ENCODE measurements at regions not wholly inside any gene's neighbourhood (a gene's known extent, or its start where the extent isn't known, plus 50 kb on each side); places are given as distances from the start of the nearest gene placed in this dataset.
"Not testable (repeated sequence)": the region's sequence is repeated elsewhere in the genome, so short reads cannot be mapped to it uniquely, and the experiment has no call there.

DNA sequence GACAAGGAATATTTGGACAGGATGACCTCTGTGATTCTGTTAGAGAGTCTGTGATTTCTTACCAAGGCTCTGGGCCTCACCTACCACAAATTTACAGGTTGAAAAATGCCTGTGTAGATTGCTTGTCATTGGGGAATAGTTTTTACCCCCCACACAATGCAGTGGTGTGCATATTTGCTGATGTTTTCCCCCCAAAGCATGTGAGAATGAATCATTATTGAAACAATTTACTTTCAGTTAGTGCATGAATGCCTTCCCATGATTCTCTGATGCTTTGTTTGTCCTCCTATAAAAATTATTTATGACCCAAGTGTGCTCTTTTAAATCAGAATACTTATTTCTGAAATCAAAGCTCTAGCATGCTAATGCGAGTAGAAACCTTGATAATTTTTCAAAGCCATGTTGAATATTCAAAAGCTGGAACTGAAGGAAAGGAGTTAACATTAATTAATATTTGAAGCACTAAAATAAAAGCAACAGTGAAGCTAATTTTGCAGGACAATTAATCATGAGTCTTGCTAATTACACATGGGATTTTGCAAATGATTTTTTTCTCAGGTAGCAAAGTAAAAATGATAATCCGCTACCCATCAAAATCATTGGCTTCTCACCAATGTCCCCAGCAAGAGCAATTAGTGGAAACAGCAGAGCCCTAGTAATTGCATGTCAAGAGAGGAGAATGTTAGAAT, 361.2 kb upstream of the HNRNPA3 start:
- DNase-seq (ENCODE audit: low spot score): peak; percentile 8

DNA sequence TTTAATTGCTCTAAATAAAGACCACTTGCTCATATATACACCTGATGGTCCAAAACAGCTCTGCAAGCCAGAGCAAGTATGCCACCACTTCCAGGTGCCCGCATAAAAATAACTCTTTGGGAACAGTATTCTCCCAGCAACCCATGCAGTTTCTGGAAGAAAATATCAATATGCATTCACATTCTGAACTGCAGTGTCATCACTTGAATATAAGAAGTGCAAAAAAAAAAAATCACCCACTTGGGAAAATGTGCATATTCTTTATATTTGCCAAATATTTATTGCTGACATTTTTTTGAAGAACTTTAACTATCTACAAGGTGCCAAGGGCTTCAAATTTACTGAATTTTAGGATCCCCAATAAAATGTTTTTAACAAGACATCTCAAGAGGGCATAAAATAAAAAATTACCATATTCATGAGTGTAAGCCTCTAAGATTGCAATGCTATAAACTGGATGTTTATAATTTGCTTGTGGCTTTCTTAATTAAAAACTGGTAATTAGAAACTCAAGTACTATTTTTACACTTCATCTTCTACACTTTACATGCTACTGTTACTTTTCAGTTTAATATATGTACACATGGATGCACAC, 360.6 kb upstream of the HNRNPA3 start:
- DNase-seq (ENCODE audit: low spot score): no peak

GRCh38 chr2:176852667-176853066, 359.9 kb upstream of the HNRNPA3 start:
- DNase-seq (ENCODE audit: low spot score): no peak

DNA sequence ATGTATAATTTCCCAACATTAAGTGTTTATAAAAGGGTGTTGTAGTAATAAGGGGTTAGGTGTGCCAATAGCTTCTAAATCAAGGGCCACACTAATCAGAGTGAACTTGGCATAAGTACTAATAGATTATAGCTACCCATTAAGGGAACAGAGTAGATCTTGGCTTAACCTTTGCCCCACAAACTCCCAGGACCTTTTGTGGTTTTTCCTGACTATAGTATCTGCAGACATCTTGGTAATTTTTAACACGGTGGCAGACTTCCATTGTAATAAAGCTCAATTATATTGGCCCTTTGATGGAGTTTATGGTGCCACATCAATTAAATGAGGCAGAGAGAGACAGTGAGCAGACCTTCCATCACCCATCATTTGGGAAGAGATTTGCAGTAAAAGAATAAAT, 358.5 kb upstream of the HNRNPA3 start:
- no peak for DNase-seq (ENCODE audit: low spot score)

DNA sequence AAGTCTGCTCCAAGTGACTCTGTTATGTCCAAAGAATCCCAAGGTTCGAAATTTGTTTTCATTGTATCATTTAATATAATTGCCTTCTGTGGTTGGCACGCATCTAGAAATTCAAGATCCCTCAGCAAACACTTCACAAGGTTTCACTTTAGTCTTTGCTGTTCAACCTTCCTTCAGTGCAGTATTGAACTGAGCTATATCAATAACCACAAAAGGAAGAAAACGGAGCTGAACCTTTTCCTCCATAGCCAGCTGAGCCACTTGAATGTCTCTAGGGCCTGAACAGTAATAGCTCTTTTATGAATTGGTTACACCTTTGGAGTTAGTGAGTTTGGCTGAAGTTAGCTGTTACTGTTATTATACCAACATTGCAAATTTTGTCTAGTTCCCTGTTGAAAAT, 357.7 kb upstream of the HNRNPA3 start:
- DNase-seq (ENCODE audit: low spot score): no peak

DNA sequence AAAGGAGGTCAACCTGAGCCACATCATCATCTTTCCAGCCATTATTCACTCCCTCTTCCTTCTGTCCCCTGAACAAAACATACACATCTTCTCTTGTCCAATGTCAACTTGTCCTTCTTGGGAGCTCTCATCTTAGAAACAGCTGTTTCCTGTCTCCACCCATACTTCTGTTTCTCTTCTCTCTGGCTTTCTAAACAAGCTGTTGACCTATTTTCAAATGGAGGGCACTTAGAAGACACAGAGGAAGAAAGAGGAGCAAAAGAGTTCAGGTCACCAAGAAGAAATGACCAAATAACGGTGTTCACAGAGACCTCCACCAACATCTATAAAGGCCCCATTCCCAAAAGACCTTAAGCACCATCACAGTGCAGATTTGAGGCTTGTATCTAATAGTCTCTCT, 355.9 kb upstream of the HNRNPA3 start:
- no peak for DNase-seq (ENCODE audit: low spot score)

GRCh38 chr2:176865336-176865735, 347.3 kb upstream of the HNRNPA3 start:
- DNase-seq (ENCODE audit: low spot score): no peak

DNA sequence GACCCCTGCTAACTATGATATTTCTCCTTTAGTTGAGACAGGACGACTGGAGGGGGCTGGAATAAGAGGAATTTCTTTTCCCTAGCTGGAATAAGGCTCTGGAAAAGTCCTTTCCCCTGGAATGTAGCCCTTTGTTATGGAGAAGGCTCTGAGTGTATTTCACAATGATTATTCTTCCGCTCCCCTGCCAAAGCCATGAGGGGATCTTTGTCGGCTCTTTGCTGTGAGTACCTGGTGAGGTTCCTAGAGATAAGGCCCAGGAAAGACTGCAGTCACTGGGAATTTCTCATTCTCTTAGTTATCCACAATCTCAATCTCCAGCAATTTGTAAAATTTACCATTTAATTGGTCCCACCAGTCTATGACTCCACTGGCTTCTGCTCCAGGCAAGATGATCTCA, 340.2 kb upstream of the HNRNPA3 start:
- DNase-seq (ENCODE audit: low spot score): no peak

DNA sequence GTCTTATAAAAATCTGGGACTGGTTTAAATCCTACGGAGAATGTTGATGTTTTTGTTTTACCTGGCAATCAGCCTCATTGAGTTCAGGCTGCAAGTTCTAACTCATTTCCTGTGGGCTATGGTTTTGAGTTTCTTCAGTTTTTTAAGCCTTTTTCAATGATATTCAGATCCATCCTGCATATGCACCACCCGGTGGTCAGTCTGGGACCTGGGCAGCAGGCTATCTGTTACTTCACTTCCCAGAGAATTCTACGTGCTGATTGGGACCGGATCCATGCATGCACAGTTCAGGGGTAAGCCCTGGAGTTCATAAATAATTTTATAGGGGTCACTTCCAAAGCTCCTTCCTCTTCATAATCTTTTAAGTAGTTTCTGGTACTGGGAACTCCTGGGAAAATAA, 339.2 kb upstream of the HNRNPA3 start:
- DNase-seq (ENCODE audit: low spot score): no peak

DNA sequence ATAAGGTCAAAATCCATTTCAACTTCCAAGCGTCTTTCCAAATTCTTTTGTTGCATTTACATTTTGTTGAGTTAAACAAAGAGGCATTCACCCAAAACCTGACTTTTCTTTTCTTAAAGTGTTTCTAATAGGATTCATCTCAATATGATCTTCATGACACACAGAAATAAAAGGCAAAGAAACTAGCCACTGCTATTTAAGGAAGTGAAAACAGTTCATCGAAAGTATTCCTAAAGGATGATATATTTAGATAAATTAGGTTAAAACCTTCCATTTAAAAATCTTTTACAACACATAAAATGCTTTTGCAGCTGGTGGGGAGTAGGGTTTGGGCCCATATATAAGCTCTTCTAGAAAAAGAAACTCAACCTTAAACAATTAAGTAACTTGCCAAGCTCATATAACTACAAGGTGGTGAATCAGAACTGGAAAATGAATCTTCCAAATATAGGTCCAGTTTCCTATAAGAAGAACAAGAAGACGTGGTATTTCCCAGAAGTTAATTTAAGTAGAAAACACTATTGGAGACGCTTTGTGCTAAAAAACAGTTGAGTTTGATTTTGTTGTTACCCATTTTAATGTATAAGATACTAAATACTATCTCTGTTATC, 336.0 kb upstream of the HNRNPA3 start:
- no peak for DNase-seq (ENCODE audit: low spot score)

GRCh38 chr2:176879426-176879995, 333.1 kb upstream of the HNRNPA3 start:
- DNase-seq (ENCODE audit: low spot score): no peak

GRCh38 chr2:176882045-176882444, 330.5 kb upstream of the HNRNPA3 start:
- not testable (repeated sequence) for DNase-seq (ENCODE audit: low spot score)

DNA sequence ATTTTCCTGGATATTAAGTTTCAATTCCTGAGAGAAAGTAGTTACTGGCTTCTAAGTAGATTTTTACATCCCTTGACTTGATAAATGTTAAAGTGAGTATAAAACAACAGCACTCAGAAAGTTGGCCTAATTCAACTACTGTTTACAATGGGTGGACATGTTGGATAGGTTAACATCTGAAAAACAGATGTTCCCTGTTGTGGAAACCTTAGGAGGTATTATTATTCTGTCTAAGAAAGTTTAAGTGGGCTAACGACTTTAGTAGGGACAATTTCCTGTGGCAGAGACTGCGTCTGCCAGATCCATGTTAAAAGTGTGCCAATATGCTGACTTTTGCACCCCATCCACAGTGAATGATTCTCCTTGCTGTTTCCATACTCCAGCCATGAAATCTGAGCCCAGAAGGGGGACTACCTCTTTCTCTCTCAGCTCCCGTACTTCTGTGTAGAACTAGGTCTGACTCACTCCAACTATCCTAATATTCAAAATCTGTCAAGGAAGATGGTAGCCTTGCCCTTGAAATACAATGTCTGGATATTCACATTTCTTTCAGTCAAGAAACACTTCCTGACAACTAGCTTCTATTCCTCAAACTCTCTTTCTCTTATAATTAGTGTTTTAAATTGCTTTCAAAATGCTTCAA, 327.5 kb upstream of the HNRNPA3 start:
- no peak for DNase-seq (ENCODE audit: low spot score)

- DNase-seq (ENCODE audit: low spot score): no peak
Observed at GRCh38 chr2:176885661-176886060, 326.9 kb upstream of the HNRNPA3 start.

DNA sequence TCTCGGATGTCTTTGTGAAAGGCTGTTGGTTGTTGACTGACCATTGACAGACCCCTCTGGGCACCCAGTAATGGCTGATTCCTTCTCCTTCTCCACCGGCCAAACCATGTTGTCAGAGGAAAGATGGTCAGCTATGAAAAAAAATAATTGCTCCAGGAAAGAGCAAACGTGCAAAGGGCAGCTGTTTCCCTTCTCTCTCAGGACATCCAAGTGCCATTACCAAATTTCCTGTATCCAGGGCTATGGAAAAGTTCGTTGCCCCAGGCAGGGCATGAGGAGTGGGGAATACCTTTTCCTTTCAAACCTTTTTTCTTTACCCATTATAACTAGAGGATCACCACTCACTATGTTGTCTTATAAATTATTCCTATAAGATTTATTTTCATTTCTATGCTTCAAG, 321.5 kb upstream of the HNRNPA3 start:
- no peak for DNase-seq (ENCODE audit: low spot score)

- DNase-seq (ENCODE audit: low spot score): no peak
Observed at GRCh38 chr2:176891857-176892256, 320.7 kb upstream of the HNRNPA3 start.

GRCh38 chr2:176892676-176893226, 319.8 kb upstream of the HNRNPA3 start:
- no peak for DNase-seq (ENCODE audit: low spot score)

DNA sequence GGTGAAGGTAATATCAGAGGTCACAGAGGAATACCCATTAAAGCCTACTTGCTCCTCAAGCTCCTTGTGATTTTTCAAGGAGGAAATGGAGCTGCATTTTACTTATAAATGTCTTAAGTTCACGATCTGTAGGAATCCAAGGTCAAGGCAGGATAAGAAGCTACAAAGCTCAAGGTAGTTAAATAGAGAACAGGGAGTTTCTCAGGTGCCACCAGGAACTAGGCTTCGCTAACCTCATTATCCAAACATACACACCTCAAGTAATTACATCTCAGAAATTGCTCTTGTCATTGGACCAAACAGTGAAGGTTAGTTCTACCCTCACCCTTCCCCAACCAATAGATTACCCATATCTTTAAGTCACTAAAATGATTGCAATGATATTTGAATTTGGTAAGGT, 317.4 kb upstream of the HNRNPA3 start:
- no peak for DNase-seq (ENCODE audit: low spot score)

DNA sequence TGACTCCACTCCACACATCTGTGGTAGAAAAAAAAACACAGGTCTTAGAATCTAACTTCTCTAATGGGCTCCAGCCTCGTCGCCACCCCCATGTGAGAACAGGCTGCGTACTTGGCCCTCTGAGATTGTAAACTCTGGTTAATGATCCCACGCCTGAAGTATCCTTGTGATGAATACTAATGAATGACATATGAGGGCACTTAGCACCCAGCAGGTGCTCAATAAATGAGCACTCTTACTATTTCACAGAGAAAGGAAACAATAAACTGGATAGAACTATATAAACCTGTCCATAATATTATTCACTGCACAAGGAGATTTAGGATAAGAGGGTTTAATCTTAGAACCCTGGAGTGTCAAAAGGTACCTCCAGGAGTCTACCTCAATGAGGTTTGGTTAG, 310.1 kb upstream of the HNRNPA3 start:
- DNase-seq (ENCODE audit: low spot score): no peak

DNA sequence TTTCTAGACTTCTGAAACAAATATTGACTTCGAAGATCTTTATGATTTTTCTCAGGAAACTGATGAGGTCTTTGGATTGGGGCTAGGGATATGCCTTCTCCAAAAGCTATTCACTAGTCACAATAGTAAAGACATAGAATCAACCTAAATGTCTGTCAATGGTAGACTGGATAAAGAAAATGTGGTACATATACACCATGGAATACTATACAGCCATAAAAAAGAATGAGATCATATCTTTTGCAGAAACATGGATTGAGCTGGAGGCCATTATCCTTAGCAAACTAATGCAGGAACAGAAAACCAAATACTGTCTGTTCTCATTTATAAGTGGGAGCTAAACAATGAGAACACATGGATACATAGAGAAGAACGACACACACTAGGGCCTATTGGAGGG, 308.5 kb upstream of the HNRNPA3 start:
- DNase-seq (ENCODE audit: low spot score): not testable (repeated sequence)

DNA sequence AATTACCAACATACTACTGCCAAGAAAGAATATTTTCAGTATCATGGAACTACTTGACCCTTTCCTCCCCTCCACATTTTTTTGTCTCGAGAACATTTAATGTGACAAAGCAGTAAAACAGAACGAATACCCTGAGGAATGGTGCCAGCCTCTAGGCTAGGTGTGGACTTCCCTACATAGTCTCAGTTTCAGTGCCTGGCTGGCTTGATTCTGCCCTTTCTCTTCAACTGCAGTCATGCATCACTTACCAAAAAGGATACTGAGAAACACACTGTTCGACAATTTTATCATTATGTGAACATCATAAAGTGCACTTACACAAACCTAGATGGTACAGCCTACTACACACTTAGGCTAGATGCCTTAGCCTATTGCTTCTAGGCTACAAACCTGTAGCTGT, 305.3 kb upstream of the HNRNPA3 start:
- no peak for DNase-seq (ENCODE audit: low spot score)

DNA sequence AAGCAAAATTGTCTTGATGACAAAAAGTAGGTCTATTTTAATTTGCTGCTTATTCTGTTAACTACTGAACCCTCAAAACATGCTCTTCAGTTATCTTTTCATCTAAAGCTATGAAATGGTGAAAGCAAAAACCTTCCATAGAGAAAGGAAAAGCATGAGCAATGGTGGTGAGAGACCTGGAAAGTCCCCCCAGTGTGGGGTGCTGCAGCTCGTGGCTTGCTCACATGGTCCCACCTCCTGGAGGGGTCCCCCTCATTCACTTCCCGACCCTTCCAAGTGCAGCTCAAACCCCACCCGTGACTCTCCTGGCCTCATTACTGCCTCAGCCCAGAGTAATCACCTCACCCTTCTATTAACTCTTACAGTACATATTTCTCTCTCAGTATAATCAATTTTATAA, 301.8 kb upstream of the HNRNPA3 start:
- DNase-seq (ENCODE audit: low spot score): no peak

Data from A172 (cell line).